ENCODE measurements at regions not wholly inside any gene's neighbourhood (a gene's known extent, or its start where the extent isn't known, plus 50 kb on each side); places are given as distances from the start of the nearest gene placed in this dataset.
"Not testable (repeated sequence)": the region's sequence is repeated elsewhere in the genome, so short reads cannot be mapped to it uniquely, and the experiment has no call there.

DNA sequence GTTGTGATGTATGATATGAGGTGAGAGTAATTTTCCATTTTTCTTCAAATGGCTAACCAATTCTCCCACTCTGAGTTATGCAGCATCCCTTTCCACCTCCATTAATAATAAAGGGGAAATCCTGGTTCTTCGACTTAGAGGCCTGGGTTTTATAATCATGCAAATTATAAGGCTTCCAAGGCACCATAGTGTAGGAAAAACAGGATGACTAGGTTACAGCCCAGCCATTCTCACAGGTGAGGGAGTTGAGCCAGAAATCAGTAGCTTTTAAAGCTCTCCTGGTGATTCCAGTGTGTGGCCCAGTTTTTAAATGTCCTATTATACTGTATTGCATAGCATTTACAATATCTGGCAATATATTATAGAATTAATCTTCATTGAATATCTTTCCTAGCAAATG lies 203.1 kb downstream of the ARHGEF9 start:
- no peak for DNase-seq
- TF ChIP-seq, protein P1, sequence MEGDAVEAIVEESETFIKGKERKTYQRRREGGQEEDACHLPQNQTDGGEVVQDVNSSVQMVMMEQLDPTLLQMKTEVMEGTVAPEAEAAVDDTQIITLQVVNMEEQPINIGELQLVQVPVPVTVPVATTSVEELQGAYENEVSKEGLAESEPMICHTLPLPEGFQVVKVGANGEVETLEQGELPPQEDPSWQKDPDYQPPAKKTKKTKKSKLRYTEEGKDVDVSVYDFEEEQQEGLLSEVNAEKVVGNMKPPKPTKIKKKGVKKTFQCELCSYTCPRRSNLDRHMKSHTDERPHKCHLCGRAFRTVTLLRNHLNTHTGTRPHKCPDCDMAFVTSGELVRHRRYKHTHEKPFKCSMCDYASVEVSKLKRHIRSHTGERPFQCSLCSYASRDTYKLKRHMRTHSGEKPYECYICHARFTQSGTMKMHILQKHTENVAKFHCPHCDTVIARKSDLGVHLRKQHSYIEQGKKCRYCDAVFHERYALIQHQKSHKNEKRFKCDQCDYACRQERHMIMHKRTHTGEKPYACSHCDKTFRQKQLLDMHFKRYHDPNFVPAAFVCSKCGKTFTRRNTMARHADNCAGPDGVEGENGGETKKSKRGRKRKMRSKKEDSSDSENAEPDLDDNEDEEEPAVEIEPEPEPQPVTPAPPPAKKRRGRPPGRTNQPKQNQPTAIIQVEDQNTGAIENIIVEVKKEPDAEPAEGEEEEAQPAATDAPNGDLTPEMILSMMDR (IDR thresholded peaks at IDR 0.05; ENCODE audit: low read depth, low read length, missing control alignments): no peak
- Histone ChIP-seq H3K27ac (no peak overlapping the region), H3K36me3 (replicated peaks) (no peaks in the 10 kb centered on the region), H3K4me3 (ENCODE audit: low read depth, low read length) (no peak overlapping the region), H3K27me3 (replicated peaks) (no peaks in the 10 kb centered on the region)
- in situ Hi-C loops (cut with HindIII; ENCODE audit: low pct_ligation_motif_present, low sequenced_read_pairs): no loop called here

DNA sequence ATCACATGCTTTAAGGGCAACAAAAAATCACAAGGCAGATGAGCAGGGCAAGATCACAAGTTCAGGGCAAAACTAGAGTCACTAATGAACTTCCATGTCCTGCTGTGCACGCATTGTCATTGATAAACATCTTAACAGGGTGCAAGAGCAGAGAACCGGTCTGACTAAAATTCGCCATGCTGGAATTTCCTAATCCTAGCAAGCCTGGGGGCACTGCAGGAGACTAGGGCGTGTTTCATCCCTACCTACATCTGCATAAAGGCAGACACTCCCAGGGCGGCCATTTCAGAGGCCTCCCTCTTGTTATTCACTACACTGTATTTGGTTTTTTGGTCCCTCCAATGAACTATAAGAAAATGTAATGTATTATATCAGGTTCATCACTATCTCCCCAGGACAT lies 203.6 kb downstream of the ARHGEF9 start:
- Histone ChIP-seq H3K27me3 (replicated peaks) (no peaks in the 10 kb centered on the region), H3K36me3 (replicated peaks) (no peaks in the 10 kb centered on the region), H3K27ac (no peak overlapping the region), H3K4me3 (ENCODE audit: low read depth, low read length) (no peak overlapping the region)
- TF ChIP-seq, protein P1 (IDR thresholded peaks at IDR 0.05; ENCODE audit: low read depth, low read length, missing control alignments): no peak
- in situ Hi-C loops (cut with HindIII; ENCODE audit: low pct_ligation_motif_present, low sequenced_read_pairs): no loop called here
- no peak for DNase-seq

DNA sequence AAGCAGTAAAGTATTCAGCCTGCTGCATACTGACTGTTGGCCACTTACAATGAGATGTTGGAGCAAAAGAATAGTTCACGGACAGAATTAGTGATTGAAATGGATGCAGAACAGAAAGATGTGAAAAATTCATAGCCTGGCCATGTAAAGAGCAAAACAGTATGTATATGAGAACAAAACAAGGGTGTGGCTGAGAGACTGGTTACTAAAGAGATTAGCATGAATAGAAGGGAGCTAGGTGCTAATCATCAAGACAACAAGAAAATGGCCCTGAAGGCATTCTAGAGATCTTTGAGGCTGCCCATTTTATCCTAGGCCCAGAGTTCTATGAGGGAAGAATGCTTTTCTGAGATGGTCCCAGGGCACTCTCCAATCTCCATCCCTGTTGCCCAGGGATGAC lies 208.5 kb downstream of the ARHGEF9 start:
- H3K4me3 ChIP-seq (ENCODE audit: low read depth, low read length): no peak overlapping the region
- no peaks in the 10 kb centered on the region for H3K36me3 ChIP-seq (replicated peaks)
- TF ChIP-seq, protein P1 (IDR thresholded peaks at IDR 0.05; ENCODE audit: low read depth, low read length, missing control alignments): no peak
- no peak for DNase-seq
- in situ Hi-C loops (cut with HindIII; ENCODE audit: low pct_ligation_motif_present, low sequenced_read_pairs): no loop called here
- H3K27ac ChIP-seq: no peak overlapping the region
- H3K27me3 ChIP-seq (replicated peaks): no peaks in the 10 kb centered on the region

DNA sequence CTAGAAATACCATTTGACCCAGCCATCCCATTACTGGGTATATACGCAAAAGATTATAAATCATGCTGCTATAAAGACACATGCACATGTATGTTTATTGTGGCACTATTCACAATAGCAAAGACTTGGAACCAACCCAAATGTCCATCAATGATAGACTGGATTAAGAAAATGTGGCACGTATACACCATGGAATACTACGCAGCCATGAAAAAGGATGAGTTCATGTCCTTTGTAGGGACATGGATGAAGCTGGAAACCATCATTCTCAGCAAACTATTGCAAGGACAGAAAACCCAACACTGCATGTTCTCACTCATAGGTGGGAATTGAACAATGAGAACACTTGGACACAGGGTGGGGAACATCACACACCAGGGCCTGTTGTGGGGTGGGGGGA lies 209.3 kb downstream of the ARHGEF9 start:
- in situ Hi-C loops (cut with HindIII; ENCODE audit: low pct_ligation_motif_present, low sequenced_read_pairs); H3K27ac ChIP-seq; H3K36me3 ChIP-seq (replicated peaks); H3K27me3 ChIP-seq (replicated peaks); DNase-seq; H3K4me3 ChIP-seq (ENCODE audit: low read depth, low read length): not testable (repeated sequence)

DNA sequence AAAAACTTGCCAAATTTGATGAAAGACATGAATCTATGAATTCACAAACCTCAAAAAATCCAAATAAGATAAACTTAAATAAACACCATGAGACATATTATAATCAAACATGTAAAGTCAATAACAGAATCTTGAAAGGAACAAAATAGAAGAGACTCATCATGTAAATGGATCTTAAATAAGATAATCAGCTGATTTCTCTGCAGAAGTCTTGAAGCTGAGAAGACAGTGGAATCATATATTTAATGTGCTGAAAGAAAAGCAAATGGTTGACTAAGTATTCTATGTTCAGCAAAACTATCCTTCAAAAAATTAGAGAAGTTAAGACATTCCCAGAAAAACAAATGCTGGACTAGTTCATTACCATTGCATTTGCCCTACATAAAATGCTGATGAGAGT lies 215.7 kb upstream of the SPIN4 start:
- in situ Hi-C loops (cut with HindIII; ENCODE audit: low pct_ligation_motif_present, low sequenced_read_pairs): no loop called here
- TF ChIP-seq, protein P1 (IDR thresholded peaks at IDR 0.05; ENCODE audit: low read depth, low read length, missing control alignments): no peak
- no peak overlapping the region for H3K4me3 ChIP-seq (ENCODE audit: low read depth, low read length)
- H3K27me3 ChIP-seq (replicated peaks): no peaks in the 10 kb centered on the region
- H3K36me3 ChIP-seq (replicated peaks): no peaks in the 10 kb centered on the region
- DNase-seq: no peak
- H3K27ac ChIP-seq: no peak overlapping the region

DNA sequence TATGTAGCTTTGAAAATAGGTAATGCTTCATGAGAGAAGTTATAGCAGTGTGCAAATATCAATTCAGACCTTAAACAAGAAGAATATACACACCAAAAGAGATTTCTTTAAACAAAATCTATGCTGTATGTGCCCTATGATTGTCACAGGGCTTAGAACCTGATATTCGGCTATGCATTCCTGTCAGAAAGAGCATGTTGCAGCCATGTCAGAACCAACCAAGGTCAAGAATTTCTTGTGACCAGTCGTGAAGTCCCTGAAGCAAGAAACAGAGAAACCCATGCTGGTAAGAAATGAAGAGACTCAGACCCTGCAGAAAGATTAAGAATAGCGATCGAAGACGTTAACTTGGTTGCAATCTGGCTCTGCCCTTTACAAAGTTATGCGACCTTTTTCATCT lies 210.3 kb upstream of the SPIN4 start:
- no peak for DNase-seq
- in situ Hi-C loops (cut with HindIII; ENCODE audit: low pct_ligation_motif_present, low sequenced_read_pairs): no loop called here
- Histone ChIP-seq H3K27ac (no peak overlapping the region), H3K27me3 (replicated peaks) (no peaks in the 10 kb centered on the region), H3K4me3 (ENCODE audit: low read depth, low read length) (peak overlapping the region; percentile 77), H3K36me3 (replicated peaks) (no peaks in the 10 kb centered on the region)
- TF ChIP-seq, protein P1 (IDR thresholded peaks at IDR 0.05; ENCODE audit: low read depth, low read length, missing control alignments): no peak

Measured in brain microvascular endothelial cell (primary cell).